Progenitor cell of endocrine pancreas (in vitro differentiated cells): ENCODE measurements at regions not wholly inside any gene's neighbourhood (a gene's known extent, or its start where the extent isn't known, plus 50 kb on each side); places are given as distances from the start of the nearest gene placed in this dataset.

Experiments
- DNase-seq: peaks from one replicate; pipeline ENCODE4 v3.0.0; 2021; ENCODE audit warnings: low spot score; ENCODE audit not compliant: unreplicated experiment
- H3K27ac Mint-ChIP-seq: 2 replicates; pipeline ENCODE4 v1.8.0; 2021; ENCODE audit warnings: mild to moderate bottlenecking, moderate library complexity, mixed read lengths
- H3K27me3 Mint-ChIP-seq: 2 replicates; pipeline ENCODE4 v1.8.0; 2021; ENCODE audit warnings: mixed read lengths
- H3K36me3 Mint-ChIP-seq: 2 replicates; pipeline ENCODE4 v1.8.0; 2022; ENCODE audit warnings: mixed read lengths; ENCODE audit not compliant: insufficient read depth
- H3K4me1 Mint-ChIP-seq: 2 replicates; pipeline ENCODE4 v1.8.0; 2021; ENCODE audit warnings: low read depth, mixed read lengths
- H3K4me3 Mint-ChIP-seq: 2 replicates; pipeline ENCODE4 v1.8.0; 2021; ENCODE audit warnings: low read depth, mild to moderate bottlenecking, moderate library complexity, mixed read lengths
- H3K9me3 Mint-ChIP-seq: 2 replicates; pipeline ENCODE4 v1.8.0; 2021; ENCODE audit warnings: low read depth, mixed read lengths
- CTCF ChIP-seq: fragments of 200-600 bp; sonication (generic); IDR thresholded peaks from one replicate; pipeline ENCODE4 v1.5.0; 2021; ENCODE audit warnings: antibody characterized with exemption, mild to moderate bottlenecking; ENCODE audit not compliant: unreplicated experiment

- Mint-ChIP-seq H3K27me3 (no peaks in the 10 kb centered on the region), H3K36me3 (no peaks in the 10 kb centered on the region), H3K27ac (no peak overlapping the region), H3K4me1 (no peaks in the 10 kb centered on the region), H3K9me3 (no peaks in the 10 kb centered on the region), H3K4me3 (no peak overlapping the region)
- no peak for TF ChIP-seq CTCF
- DNase-seq = no peak
These were observed 109.0 kb upstream of the PLPPR1 start for GRCh38 chr9:100919506-100919905.

GRCh38 chr9:100926366-100926765 is 102.2 kb upstream of the PLPPR1 start:
- H3K27me3 Mint-ChIP-seq = no peaks in the 10 kb centered on the region
- no peak overlapping the region for H3K4me3 Mint-ChIP-seq
- no peak for DNase-seq
- no peaks in the 10 kb centered on the region for H3K4me1 Mint-ChIP-seq
- H3K27ac Mint-ChIP-seq = no peak overlapping the region
- H3K9me3 Mint-ChIP-seq = no peaks in the 10 kb centered on the region
- TF ChIP-seq CTCF = no peak
- no peaks in the 10 kb centered on the region for H3K36me3 Mint-ChIP-seq

- H3K4me3 Mint-ChIP-seq = no peak overlapping the region
- TF ChIP-seq CTCF = no peak
These were observed 100.8 kb upstream of the PLPPR1 start for GRCh38 chr9:100927763-100928162.

GRCh38 chr9:100933656-100934055 is 94.9 kb upstream of the PLPPR1 start:
- no peak for DNase-seq
- Mint-ChIP-seq H3K4me1 (no peaks in the 10 kb centered on the region), H3K4me3 (no peak overlapping the region), H3K36me3 (no peaks in the 10 kb centered on the region), H3K27ac (no peak overlapping the region), H3K27me3 (no peaks in the 10 kb centered on the region), H3K9me3 (peaks cover 3% of the 10 kb centered on the region)
- TF ChIP-seq CTCF = no peak

More at GRCh38 chr9:100927763-100928162, 100.8 kb upstream of the PLPPR1 start:
- Mint-ChIP-seq H3K36me3 (no peaks in the 10 kb centered on the region), H3K27me3 (no peaks in the 10 kb centered on the region), H3K4me1 (no peaks in the 10 kb centered on the region), H3K27ac (no peak overlapping the region), H3K9me3 (no peaks in the 10 kb centered on the region)
- no peak for DNase-seq

- TF ChIP-seq CTCF = no peak
- Mint-ChIP-seq H3K4me1 (no peaks in the 10 kb centered on the region), H3K36me3 (no peaks in the 10 kb centered on the region), H3K27me3 (no peaks in the 10 kb centered on the region), H3K4me3 (no peak overlapping the region), H3K9me3 (peaks cover 3% of the 10 kb centered on the region), H3K27ac (no peak overlapping the region)
- no peak for DNase-seq
These were observed 91.1 kb upstream of the PLPPR1 start for GRCh38 chr9:100937382-100937781.

GRCh38 chr9:100938507-100938906 is 90.0 kb upstream of the PLPPR1 start:
- H3K9me3 Mint-ChIP-seq = no peaks in the 10 kb centered on the region
- H3K4me1 Mint-ChIP-seq = no peaks in the 10 kb centered on the region

More at GRCh38 chr9:100938507-100938906, 90.0 kb upstream of the PLPPR1 start:
- H3K36me3 Mint-ChIP-seq = no peaks in the 10 kb centered on the region
- no peak overlapping the region for H3K27ac Mint-ChIP-seq
- H3K27me3 Mint-ChIP-seq = no peaks in the 10 kb centered on the region
- no peak overlapping the region for H3K4me3 Mint-ChIP-seq
- no peak for DNase-seq
- no peak for TF ChIP-seq CTCF
